NCI-H460 (cell line): ENCODE measurements at regions not wholly inside any gene's neighbourhood (a gene's known extent, or its start where the extent isn't known, plus 50 kb on each side); places are given as distances from the start of the nearest gene placed in this dataset.

Experiments
- DNase-seq: peaks from one replicate; pipeline ENCODE4 v3.0.0-alpha.2; 2016; ENCODE audit warnings: low read depth; ENCODE audit errors: extremely low read depth

DNA sequence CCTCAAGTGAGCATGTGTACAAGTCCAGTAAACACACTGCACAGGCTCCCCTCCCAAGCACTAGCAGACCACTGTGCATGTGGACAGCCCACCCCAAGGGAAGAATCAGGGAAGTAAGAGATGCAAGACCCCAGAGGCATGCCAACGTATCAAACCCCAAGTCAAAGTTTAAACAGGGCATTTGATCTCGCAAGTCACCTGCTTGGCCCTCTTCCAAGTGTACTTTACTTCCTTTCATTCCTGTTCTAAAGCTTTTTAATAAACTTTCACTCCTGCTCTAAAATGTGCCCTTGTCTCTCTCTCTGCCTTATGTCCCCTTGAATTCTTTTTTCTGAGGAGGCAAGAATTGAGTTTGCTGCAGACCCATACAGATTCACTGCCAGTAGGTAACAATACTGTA, 201.2 kb upstream of the PARD3B start:
- no peak for DNase-seq

DNA sequence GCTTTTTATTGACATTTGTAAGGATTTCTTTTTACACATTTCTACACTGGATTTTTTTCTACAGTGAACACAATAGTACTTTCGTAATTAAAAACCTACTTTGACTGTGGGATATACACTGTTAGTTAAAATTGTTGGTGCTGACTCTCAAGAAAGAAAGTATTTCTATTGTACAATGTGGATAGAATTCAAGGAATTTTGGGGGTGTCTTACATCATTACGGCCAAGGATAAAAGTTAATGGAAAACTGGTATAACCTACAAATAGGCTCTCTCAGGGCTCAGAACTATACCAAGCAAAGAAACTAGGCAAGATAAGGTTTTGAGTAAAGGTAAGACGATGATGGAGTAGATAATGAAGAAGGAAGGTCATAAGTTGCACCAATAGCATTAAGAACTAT, 198.4 kb upstream of the PARD3B start:
- DNase-seq = no peak

DNA sequence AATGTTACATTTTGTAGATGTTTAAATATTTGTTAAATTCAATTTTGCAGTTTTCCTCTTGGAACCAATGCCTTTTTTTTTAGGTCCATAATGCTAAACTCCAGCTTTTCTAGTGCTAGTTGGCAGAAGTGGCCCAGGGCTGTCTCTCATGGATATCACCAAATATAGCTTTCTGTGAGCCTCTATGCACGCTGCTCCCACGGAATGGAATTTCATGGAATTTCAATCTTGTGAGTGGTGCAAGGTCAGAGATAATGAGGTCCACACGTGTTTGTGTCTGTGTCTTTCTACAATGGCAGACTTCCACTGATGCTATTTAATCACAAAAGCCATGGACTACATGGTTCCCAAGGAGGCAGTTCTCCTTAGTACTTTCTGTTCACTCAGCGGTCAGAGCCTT, 191.5 kb upstream of the PARD3B start:
- DNase-seq = no peak

DNA sequence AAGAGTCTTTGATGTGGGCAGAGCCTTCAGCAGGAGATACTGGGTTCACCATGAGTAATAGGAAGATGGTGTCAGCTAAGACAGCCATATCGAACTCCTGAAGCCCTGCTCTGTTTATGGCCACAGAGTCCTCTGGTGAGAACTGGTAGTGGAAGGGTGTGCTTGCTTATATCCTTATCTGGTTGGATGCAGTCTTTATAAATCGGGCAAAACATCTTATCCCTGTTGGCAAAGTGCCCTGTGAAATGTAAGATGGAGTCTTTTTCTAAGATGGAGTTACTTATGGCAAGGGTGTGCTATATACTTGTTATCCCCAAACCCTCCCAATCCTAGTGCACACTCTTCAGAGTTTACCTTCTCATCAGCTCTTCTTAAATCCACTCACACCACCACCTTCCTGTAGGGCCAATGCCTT, 190.8 kb upstream of the PARD3B start:
- no peak for DNase-seq

DNA sequence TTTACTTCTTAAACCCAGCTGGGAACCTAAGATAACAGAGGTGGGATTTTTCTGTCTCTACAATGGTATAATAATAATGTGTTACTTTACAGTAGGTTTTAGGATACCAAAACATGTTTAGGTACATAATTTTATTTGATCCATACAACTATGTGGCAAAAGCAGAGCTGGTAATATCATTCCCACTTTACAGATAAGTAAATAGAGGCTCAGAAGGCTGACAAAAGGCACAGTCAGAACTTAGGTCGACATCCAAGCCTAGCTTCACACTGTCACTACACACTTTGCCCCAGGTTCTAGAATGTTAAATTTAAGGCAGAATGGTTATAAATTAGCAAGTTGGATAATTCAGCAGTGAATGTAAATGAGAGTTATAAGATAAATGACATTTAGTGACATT, 189.6 kb upstream of the PARD3B start:
- DNase-seq = no peak

DNA sequence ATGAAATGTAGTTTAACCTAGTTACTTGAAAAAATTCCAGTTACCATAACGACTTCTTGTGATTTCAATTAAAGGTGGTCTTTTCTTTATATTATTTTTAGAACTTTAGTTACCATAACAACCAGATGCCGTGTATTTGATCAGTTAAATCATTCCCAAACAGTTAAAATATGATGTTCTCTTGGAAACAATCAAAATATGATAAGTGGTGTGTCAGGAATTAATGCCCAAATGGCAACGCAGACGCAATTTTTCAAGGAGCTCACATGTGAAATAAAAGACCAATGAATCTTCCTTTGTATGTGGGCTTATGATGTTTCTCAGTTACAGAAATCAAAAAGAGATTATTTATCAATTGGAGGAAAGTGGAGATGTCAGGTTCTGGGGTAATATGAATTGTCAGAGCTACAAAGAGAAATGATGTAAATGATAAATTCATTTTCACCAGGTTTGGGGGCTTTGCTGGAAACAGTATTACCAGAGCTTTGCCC, 189.1 kb upstream of the PARD3B start:
- DNase-seq = no peak

DNA sequence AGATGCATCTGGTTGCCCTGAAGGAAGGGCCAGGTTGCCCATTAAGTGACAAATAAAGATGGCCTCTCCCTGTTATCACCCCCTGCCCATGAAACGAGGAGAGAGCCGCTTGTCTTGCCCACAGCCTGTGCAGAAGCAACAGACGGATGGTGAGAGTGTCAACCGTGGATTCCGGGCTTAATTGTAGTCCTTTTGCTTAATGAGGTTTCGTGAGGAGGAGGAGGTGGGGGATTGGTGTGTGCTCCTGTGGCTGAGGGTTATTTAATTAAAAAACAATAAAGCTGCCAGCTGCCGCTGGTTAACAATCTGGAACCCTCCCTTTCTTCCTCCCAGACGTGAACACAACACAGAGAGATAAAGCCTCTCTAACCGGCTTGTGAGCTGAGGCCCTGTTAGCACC, 188.0 kb upstream of the PARD3B start:
- no peak for DNase-seq

DNA sequence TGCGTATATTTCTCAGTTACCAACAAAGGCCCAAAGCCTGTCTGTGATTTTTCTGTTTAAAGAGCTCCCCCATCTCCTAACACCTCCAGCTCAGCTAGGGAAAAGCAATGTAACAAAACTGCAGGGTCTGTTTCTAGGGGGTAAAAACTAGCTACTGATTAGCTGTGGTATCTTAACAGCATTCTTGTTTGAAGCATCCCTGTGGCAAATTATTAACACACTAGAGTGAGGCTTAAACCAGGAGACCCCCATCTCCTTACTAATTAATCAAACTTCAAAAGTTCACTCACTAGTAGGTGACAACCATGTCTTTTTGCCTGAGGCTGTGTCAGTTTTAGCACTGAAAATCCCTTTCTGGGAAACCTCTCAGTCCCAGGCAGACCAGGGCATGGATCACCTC, 186.2 kb upstream of the PARD3B start:
- DNase-seq = no peak

DNA sequence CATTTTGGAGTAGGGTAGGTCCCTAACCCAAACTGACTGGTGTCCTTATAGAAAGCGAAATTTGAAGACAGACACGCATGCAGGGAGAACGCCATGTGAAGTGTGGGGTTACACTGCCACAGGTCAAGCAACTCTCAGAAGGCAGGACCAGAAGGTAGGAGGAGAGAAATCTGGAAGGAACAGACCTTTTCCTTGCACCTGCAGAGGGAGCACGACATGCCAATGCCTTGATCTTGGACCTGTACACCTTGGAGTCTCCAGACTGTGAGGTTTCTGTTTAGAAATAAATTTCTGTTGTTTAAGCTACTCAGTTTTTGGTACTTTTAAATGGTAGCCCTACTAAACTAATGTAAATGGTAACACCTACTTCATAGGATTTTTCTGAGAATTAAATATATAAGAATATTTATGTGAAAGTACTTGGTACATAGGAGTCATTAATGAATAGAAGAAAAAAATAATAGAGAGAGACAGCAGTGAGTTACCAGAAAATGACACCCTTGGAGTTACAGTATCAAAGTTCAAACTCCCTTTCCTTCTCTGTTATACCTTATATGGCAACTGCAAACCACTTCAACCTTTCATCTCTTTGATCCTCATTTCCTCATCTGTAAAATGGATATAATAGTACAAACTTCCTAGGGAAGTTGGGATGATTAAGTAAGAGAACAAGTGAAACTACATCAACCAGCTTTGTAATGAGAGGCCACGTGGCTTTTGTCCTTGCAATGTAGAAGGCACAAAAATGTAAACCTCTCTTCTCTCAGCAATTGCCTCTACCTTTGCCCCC, 184.9 kb upstream of the PARD3B start:
- no peak for DNase-seq

DNA sequence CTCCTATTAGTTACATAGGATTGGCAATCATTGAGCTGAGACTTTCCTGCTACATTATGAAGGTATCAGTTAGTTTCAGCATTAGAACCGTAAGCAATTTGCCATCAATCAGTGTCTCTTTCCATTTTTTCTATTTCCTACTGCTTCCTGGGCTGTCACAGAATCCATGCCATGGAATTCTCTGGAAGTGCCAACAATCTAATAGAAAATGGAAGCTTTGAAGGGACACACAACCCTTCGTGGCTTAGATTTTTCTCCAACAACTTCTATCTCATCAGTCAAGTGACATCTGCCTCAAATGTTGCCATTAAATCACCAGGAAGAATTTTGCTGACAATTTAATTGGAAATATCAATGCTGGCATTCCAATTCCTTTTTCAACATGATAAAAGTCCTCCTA, 183.5 kb upstream of the PARD3B start:
- DNase-seq = no peak

DNA sequence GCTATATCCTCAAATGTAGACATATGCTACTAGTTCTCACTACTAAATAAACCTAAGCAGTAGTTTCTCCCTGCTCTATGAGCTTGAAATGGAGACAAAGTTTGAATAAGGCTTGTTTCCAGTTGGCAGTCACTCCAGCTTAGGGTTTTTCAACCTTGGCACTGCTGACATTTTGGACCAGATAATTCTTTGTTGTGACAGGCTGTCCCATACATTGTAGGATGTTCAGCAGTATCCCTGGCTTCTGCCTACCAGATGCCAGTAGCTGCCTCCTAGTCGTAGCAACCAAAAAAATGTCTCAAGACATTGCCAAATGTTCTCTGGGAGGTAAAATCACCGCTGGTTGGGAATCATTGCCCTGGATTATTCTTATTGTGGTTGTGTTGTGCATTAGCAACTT, 182.7 kb upstream of the PARD3B start:
- DNase-seq = no peak

DNA sequence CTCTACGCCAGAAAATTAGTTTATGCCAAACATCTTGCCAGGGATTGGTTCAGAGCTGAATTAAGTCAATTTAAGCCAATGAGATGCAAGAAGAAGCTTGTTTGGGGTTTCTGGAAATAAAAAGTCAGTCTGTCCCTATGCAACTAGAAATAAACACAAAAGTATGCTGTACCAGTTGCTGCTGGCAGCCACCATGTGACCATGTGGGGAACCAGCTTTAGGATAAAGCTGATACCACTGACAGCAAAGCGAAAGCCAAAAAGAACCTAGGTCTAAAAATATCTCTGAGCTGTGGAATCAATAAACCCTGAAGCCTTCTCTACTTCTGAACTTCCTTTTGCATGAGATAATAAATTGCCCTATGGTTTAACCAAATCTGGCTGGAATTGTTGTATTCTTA, 181.8 kb upstream of the PARD3B start:
- no peak for DNase-seq

DNA sequence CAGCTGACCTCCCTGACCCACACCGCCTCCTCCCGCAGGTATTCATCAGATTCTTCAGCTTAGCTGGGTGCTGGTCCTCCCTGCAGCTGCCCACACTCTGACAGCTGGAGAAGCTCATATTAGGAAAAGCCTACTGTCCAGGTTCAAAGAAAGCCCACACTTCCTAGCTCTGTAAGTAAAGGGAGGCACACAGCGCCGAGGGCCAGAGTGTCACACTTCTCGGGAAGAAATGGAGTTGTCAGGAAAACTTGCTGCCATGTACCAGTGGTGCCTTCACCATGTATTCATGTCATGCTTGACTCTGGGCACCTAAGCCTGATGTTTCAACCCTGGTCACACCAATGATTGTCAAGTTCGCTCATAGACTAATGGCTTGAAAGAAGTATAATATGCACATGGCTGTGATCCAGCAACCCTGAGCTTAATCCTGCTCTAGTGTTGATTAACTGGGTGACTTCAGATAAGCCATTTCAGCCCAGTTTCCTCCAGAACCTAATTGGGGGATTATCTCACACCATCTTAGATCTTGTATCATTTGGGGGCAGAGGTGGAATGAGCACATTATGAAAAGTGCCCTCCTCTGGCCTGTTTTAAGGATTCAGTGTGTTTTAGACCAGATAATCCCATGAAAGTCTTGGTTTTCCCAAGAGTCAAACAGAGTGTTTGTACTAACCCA, 180.3 kb upstream of the PARD3B start:
- DNase-seq = no peak

DNA sequence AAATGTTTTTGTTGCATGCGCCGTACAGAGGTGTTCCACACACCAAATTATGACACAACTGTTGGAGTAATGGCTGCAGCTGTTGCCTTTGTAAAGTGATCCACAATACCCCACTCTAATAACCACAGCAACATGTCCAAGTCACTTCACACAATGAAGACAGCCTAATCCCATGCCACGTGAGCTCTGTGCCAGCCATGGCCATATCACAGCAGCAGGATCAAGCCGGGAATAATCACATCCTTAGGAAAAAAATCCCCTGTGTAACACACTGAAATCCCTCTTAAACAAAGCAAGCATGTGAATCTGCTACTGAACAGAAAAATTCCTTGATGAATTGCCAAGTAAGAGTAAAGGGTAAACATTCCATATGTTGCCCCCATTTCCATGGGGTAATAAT, 179.5 kb upstream of the PARD3B start:
- DNase-seq = no peak

DNA sequence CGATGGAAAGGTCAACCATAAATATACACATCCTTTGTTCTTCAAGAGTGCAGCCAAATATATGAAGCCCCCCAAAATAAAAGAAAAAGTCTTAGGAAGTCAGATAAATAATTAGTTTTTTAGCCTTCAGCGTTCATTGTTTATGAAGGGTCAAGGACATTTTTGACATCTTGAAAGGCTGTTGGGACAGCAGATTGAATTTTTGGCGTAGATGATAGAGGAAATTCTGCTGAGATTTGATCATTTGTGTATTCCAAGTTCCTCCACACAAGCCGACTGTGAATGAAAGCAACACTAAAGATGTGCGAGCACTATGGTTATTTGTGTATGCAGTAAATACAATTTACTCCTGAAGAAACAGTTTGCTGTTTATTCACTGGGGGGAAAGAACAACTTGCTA, 177.8 kb upstream of the PARD3B start:
- no peak for DNase-seq

DNA sequence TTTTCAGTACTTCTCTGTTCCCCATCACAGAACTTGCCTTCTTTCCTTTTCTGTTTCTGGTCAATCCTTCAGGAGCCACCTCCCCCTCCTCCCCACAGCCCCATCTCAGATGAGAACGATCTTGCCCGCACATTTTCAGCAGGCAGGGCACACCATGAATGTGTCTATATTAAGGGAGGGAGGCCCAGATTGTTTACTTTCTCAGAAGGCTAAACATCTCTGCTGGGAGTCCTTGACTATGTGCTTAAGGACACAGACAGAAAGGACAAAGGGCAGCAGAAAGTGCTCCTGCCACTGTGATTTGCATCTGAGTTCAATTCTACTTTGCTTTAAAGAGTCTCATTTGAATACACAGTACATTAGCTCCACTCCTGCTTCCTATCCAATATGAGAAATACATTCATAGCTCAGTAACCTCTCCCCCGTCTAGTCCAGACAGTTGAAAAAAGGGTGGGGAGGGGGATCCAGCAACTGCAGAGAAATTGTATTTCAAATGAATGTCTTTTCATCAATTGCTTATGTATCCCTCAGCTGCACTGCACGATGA, 175.0 kb upstream of the PARD3B start:
- no peak for DNase-seq

DNA sequence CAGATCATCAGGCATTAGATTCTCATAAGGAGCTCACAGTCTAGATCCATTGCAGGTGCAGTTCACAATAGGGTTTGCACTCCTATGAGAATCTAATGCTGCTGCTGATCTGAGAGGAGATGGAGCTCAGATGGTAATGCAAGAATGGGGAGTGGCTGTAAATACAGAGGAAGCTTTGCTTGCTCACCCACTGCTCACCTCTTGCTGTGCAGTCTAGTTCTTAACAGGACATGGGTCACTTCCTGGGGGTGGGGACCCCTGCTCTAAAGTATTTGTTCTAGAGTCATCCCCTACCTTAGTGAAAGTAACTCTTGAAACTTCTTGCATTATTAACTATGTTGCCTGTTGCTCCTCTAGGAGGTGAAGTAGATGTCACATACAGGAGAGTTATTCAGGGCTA, 171.3 kb upstream of the PARD3B start:
- DNase-seq = no peak

DNA sequence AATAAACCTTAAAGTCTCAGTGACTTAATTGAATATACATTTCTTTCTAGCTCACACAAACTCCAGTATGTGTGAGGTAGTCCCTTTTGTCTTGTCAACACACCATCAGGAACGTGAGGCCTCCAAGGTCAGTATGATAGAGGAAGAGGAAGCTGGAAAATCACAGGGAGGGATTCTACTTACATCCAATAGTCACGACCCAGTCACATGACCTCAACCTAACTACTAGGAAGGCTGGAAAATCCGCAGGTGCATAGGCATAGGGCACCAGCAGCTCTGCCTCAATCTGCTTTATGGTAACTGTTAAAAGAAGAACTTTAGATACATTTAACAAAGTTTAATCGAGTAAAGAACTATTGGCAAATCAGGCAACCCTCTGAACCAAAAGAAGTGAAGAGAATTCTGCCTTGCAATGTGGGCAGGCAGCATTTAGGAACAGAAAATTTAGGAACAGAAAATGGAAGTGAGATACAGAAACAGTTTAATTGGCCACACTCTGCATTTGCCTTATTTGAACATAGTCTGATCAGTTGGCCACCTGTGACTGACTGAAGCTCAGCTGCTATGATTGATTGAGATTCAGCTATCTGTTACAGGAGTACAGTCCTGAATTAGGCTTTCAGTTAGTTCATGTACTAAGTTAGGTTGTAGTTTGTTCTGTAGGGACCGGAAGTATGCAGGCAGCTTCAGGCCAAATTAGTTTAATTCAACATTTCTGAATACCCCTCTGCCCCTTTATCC, 165.0 kb upstream of the PARD3B start:
- no peak for DNase-seq

DNA sequence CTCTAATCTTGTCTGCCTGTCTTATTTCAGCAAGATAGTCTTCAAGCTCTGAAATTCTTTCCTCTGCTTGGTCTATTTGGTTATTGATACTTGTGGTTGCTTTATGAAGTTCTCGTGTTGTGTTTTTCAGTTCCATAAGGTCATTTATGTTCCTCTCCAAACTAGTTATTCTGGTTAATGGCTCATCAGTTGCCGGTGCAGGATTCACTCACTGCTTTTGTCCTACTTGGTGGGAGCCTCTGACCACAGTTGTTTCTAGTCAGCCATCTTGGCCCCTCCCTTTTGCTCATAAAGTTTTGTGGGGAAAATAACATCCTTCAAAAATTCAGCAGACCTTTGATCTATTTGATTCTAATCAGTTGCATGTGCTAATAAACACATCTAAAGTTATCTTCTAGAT, 158.6 kb upstream of the PARD3B start:
- no peak for DNase-seq

DNA sequence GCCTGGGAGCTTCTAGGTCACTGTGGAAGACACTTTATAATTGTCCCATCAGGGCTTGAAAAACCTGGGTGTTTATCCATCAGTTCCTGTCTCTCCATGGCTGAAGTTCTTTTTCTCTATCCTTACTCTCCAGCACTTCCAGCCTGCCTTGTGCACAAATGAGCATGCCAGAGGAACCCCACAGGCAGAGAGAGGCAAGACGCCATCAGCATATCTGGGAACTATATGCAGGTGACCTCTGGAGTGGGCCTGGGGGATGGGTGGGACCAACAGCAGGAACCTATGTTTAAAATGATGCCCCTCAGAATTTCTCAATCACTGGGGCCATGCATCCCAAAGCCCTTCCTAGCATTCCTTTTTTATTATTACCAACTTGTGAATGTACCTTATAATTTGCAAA, 156.2 kb upstream of the PARD3B start:
- DNase-seq = no peak

DNA sequence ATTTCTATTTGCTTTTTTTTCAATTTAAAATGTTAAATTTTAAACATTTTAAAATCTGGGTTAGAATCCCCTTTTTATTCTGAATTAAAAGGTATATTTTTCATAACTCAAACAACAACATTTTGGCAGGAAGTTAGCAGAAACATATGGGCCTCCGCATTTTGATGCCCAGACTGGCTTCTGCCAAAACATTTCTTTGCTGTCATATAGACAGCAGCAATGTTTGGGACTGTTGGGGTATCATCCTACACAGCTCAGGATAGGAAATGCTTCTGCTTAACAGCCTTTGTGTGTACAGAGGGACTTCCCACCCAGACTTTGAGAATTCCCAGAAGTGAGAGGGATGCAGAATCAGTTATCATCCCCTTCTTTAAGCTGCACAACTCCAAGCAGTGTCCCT, 155.4 kb upstream of the PARD3B start:
- no peak for DNase-seq
